ENCODE measurements at regions not wholly inside any gene's neighbourhood (a gene's known extent, or its start where the extent isn't known, plus 50 kb on each side); places are given as distances from the start of the nearest gene placed in this dataset.
"Not testable (repeated sequence)": the region's sequence is repeated elsewhere in the genome, so short reads cannot be mapped to it uniquely, and the experiment has no call there.

GRCh38 chr3:153506205-153506604 is 344.2 kb downstream of the RAP2B start:
- not testable (repeated sequence) for TF ChIP-seq CTCF (IDR thresholded peaks at IDR 0.05; ENCODE audit: poor library complexity); EZH2phosphoT487 (IDR thresholded peaks at IDR 0.05; ENCODE audit: low read depth, severe bottlenecking, unreplicated experiment)
